Germinal center (tissue), 1 donor: ENCODE measurements at regions not wholly inside any gene's neighbourhood (a gene's known extent, or its start where the extent isn't known, plus 50 kb on each side); places are given as distances from the start of the nearest gene placed in this dataset.

Experiments
- DNase-seq: peaks from one replicate; pipeline ENCODE4 v3.0.0; 2012; ENCODE audit warnings: mixed read lengths, low spot score

DNA sequence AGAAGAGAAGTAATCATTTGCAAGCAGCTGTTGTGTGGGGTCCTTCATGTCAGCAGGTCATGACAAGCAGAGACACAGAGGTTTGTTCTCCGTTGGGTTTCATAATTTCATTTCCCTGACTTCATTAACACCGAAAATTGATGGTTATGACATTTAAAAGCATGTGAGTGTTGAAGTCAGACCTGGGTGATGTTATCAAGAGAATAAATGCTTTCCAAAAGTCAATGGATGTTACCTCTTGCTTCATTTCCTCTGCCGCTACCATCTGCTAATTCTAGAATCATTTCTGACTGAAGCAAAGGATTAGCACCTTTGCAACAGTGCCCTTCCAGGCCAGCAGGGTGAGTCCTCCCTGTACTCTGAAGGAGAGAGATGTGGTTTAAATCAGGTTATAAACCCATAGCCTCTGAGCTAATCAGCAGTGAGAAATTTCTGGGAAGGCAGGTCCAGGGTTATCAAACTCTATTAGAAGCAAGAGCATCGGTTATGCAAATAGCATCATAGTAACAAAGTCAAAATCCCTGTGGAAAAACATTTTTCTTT, 446.2 kb downstream of the PIK3C3 start:
- DNase-seq, result no peak

DNA sequence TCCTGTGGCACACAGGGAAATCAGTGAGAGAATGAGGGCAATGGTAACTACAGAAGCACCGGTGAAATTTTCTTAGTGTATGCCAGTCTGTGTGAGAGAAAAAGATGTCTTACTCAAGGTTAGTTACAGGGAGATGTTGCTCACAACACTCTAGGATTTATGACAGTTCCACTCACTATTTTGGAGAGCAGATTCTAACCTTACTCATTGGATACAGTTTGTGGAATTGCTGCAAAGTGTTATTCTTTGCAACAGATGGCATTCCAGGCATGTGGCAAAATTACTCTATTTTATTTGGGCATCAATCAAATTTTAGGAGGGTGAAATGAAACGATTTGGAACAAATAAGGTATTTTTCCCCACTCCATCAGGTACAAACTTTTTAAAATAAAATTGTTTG, 449.1 kb downstream of the PIK3C3 start:
- DNase-seq, result no peak

DNA sequence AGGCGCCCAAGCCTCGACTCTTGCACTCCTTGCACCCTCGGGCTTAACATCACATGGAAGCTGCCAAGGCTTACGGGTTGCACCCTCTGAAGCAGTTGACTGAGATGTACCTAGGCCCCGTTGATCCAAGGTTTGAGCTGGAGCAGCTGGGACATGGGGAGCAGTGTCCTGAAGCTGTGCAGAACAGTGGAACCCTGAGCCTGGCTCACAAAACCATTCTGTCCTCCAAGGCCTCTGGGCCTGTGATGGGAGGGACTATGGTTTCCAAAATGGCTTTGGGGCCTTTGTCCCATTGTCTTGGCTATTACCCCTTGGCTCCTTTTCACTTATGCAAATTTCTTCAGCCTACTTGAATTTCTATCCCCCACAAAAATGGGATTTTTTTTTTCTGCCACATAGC, 454.0 kb downstream of the PIK3C3 start:
- no peak for DNase-seq

DNA sequence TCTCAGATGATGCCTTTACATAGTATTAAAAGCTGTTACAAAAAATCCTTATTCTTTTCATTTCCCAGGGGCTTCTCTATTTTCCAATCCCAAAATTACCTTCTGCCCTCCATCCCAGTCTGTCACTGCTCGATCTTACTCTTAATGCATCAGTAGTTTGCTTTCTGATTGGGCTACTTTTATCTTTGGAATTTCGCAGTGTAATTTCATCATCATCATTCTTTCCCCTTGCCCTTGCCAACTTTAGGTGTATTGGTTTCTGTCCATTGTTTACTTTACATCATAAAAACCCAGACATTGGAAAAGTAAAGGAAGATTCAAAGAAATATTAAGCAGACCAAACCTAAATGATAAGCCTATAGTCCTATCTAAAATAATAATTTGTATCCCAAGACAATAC, 457.2 kb downstream of the PIK3C3 start:
- DNase-seq, result no peak

DNA sequence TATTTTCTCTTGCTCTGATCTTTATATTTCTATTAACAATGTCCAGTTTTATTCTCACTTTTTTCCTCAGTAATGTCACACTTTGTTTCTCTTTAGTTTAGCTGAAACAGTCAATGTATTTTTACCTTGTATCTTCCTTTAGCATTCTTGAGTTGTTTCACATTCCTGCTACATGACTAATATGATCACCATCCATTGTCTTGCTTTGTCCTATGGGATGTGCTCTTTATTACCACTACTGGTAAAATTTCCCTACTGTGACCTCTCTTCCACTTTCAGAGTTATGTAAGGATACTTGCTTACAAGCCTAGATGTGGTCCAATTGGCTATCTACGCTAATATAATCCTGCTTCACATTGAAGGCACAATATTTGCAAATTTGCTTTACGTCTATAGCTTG, 457.9 kb downstream of the PIK3C3 start:
- no peak for DNase-seq

DNA sequence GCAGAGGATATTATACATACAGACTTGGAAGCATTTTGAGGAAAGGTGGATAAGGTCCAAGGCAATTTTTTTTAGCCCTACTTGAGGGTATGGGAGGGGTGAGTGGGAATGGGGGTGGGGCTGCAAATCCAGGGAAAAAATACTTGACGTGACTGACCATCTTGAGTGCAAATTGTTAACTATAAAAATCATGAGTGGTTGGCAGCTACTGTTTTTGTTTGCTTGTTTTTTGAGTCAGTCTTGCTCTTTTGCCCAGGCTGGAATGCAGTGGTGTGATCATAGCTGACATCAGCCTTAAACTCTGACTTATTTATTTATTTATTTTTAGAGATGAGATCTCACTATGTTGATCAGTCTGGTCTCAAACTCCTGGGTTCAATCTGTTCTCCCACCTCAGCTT, 458.8 kb downstream of the PIK3C3 start:
- DNase-seq, result no peak

DNA sequence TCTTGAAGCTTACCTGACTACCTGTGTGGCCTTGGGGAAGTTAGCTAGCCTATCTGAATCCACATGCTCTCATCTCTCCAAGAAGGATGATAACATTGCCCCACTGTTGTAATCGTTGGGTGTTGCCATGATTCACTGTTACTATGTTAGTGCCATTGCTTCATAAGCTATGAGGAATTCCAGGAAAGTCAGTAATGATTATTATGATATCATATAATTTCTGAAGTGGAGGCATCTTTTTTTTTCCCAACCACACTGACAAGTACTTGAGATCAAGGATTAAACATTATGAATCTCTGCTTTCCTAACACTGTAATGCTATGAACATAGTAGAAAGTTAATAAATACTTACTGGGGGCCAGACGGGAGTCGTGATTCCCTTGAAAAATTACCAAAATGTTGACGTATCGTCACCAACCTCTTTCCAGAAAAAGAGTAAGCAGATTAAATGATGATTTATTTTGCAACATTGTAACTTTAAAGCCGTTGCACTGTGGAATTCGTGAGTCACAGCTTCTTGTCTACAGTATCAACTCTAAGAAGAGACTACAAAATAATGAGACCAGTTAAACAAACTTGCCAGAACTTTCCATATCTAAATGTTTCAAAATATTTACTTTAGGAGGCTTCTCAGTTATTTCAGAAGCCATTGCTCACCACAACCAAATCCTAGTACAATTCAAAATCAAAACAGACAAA, 459.9 kb downstream of the PIK3C3 start:
- DNase-seq, result no peak

DNA sequence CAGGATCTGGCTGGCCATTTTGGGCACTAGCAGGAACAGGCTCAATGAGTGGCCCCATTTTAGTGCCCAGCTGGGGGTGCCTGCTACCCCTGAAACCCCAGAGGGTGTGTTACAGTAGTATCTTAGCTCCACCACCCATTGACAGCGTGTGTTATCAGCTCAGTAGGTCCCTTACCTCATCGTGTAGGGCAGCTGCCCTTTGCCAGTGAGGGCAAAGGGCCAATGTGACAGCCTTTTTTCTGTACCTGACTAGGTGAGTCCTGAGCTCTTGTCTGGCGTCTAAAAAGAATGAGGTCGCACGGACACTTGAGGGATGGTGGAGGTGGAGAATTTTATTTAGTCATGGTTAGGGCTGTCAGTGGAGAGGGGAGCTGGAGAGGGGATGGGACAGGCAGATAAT, 462.2 kb downstream of the PIK3C3 start:
- no peak for DNase-seq

DNA sequence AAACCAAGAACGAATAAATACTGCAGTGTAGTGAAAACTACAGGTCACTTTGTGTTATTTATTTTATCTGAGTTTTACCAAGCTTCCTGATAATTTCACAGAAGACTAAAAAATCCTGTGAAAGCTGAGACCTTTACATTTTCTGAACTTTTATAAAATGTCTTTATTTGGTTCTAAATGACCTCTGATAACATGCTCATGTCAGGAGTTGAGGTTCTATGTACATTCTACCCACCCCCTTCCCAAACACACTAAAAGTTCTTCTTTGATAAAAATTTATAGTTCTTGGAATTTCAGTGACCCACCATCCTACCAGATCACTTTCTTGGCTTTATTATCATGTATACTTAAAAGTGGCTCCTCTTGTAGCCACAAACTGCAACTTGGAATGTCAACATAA, 463.1 kb downstream of the PIK3C3 start:
- DNase-seq, result no peak

DNA sequence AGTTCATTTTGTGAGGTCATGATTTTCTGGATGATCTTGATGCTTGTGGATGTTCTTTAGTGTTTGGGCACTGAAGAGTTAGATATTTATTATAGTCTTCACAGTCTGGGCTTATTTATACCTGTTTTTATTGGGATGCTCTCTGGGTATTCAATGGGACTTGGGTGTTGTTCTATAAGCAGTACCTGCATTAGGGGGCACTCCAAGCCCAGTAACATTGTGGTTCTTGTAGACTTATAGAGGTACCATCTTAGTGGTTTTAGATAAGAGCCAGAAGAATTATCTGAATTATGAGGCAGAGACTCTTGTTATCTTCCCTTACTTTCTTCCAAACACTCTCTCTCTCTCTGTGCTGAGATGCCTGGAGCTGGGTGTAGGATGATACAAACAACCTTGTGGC, 470.0 kb downstream of the PIK3C3 start:
- no peak for DNase-seq

DNA sequence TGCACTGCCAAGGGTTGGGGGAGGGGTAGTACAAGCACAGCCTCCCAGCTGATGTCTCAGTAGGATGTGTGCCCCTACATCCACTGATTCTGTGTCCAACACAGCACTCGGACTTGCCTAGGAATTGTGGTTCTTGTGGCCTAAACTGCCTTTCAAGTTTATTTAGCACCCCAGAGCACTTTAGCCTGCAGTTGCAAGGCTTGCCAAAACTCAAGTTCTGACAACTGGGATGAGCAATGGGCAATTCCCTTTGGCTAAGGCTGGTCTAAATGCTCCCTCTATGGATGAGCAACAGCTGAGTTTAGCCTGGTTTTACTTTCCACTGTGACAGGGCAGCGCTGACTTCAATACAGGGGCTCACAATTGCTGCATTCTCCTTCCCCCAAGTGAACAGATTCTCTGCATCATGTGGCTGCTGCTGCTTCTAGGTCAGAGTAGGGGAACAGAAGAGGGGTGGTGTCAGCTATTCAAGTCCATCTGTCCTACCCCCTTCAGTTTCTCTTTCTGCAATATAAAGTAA, 471.5 kb downstream of the PIK3C3 start:
- no peak for DNase-seq

DNA sequence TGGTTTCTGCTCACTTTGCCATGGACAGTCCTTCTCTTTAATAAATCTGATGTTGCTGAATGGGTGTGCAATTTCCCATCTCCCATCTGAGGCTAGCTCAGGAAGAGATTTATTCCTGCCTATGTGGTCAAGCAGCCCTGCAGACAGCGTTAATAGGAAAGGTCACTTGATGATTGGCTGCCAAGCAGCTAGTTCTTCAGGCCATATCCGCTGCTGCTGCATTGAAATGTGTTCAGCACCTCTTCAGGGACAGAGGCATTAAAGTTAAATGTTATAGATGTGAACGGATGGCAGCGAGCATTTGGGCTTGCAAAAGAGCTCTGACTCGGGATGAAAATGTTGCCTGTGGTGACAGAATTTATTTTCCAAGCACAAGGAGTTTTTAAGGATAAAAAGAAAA, 474.2 kb downstream of the PIK3C3 start:
- DNase-seq, result no peak

DNA sequence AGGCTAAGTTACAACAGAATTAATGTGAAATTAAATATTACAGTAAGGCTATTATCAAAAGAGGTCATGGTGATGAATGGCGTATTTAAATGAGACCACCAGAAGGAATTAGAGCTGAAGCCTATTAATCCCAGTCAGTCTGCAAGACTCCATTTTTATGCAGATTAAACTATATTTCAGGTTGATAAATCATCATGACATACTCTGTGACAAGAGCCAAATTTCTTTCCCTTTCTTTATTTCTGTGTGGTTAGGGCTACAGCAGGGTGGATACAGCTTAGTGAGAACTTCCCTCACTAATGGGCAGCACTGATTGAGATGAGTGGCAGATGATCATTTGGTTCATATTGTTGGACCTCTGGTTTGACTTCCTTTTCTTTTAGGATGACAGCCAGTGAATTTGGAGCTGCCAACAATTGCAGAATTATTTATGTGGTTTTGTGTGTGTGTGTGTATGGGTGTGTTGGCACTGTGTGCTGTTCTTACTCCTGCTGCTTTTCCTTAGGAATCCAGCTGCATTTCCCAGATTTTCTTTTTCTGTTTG, 481.3 kb downstream of the PIK3C3 start:
- no peak for DNase-seq

DNA sequence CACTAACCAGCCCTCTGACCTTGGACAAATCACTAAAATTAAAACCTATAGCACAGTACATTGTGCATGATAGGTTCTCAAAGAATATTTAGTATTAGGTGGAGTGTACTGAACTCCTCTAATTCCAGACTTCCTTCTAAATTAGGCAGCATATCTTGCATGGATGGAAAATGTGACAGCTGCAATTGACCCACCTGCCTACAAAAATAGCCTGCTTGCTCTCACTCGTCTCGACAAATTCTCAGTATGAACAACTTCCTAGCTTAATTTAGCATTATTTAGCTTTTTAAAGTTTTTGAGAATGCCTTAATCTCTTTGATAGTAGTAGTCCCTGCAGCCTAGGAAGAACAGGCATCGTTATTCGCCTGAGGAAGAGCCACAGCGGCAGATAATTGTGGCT, 482.0 kb downstream of the PIK3C3 start:
- no peak for DNase-seq

DNA sequence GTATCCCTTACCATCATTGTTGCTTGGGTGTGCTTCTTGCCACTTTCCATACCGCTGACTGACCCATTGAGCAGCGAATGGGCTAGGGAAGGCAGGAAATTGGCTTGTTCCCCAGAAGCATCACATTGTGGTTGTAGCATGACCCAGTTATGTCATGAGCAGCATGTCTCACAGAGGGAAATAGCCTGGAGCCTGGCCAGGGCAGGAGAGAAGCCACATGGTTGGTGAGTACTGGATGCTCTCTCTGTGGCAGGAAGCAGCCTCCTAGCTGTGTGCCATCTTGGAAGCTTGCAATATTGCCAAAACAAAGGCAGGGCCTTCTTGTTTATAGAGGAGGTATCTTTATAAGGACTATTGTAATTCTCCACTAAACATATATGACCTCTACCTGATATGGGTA, 482.6 kb downstream of the PIK3C3 start:
- DNase-seq, result no peak

DNA sequence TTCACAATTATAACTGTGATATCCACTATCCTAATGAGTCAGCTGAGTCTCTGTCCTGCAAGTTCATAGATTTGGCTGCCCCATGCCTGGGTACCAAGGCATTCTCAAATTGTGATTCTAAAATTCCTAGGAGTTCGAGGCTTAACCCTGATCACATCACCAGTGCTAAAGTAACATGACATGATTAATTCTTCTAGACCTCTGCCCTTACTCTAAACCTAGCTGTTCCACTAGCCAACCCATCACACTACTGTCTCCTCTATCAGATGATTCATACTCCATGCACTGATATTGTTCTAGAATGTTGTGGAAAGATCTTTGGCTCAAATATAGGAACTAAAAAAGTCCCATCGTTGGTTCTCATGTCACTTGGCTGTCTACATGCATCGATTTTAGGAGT, 487.6 kb downstream of the PIK3C3 start:
- DNase-seq, result no peak

DNA sequence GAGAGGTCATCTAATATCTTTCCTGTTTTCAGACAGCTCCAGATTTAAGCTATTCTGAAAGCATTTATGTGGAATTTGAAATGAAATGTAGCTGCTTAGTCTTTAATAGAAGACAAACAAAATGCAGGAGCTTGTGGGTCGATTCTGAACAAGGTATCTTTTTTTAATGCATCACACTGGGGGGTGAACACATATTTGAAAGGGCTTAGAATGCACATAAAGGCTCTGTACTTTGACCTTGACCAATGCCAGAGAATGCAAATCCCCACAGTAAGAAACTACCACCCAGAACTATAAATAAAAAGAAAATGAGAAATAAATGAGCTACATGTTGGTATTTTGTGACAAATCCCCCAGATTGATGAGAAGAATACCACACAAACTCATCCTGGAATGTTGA, 489.3 kb downstream of the PIK3C3 start:
- DNase-seq, result no peak

DNA sequence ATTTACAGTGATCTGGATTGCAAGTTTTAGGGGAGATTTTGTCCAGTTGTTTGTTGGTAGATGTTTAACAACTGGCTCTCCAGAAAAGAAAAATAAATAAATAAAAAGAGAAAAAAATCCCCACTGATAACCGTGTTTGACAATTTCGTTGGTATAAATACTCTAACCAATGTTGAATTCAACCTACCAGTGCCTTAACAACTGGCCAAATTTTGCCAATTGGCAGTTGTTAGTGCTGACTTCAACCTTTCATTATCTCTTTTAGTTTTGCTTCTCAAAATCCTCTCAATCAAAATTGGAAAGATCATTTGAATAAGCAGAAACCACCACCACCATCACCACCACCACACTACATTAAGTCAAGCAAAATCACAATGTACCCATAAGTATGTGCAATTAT, 490.3 kb downstream of the PIK3C3 start:
- DNase-seq, result no peak

DNA sequence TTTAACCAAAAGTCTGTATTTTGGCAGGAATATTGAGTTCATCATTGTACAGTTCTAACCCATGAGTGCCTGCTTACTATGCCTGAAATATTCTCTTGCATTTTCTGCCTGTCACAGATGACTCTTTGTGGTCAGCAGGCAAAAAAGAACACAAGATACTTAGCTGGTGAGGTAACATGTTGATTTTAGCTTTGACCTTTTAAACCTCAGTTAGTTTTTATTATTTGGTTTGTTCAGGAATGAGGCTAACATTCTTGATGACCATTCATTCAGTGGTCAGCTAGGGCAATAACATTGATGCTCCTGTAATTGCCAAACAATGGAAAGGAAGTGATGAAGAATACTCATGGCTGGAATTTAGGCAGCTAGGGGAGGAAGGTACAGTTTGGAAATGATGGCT, 491.2 kb downstream of the PIK3C3 start:
- DNase-seq, result no peak

DNA sequence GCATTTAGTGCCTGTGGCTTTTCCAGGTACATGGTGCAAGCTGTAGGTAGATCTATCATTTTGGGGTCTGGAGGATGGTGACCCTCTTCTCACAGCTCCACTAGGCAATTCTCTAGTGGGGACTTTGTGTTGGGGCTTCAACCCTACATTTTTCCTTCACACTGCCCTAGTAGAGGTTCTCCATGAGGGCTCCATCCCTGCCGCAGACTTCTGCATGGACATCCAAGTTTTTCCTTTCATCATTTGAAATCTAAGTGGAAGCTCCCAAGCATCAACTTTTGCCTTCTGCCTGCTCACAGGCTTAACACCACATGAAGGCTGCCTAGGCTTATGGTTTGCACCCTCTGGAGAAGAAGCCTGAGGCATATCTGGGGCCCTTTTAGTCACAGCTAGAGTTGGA, 492.7 kb downstream of the PIK3C3 start:
- DNase-seq, result no peak

DNA sequence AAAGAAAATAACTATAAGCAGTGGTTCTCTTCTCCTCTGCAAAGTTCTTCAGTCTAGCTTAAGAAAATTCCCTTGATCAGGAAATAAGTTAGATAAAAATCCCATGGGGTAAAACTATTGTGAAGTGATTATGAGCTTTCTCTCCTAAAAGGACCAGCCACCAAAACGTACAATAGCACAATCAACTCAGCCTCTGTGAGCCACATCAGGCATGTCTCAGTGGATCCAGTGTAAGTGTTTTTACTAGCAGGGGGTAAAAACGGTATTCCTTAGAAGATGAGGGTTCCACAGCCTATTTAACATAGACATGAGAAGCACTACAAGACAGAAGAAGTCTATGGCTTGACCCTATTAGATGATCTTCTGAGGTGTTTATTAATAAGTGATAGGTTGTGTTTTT, 503.2 kb downstream of the PIK3C3 start:
- DNase-seq, result no peak

DNA sequence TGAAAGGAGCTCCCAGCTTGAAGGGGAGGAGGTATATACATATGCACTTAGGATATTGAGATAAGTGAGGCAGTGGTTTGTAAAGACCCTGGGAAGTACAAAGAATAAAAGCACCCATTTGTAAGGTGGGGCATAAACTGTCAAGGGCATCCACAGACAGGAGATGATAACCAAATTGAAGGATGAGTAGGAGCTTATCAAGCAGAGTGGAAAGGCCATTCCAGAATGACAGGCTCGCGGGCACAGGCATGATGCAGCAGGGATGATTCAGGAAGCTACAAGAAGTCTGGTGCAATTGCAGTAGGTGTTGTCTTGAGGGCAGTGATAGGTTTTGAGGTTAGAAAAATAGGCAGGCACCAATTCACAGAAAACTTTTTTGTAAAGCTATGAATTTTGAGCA, 504.8 kb downstream of the PIK3C3 start:
- DNase-seq, result no peak

DNA sequence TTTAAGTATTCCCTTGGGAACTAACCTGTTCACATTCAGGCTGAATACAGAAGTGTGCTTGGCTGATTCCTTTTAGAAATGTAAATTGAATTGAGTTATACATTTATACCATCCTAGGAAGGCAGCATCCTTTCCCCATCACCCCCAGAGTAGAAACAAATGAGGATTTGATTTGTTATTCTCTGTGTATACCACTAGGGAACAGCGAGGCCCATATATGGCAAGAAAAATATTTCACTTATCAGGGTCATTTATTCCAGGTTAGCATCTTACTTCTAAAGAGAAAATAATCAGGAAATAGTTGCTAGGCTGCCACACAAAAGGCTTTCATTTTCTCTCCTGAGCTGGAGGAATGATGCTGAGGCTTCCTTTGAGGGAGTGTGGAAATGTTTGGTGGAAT, 516.9 kb downstream of the PIK3C3 start:
- DNase-seq, result no peak

DNA sequence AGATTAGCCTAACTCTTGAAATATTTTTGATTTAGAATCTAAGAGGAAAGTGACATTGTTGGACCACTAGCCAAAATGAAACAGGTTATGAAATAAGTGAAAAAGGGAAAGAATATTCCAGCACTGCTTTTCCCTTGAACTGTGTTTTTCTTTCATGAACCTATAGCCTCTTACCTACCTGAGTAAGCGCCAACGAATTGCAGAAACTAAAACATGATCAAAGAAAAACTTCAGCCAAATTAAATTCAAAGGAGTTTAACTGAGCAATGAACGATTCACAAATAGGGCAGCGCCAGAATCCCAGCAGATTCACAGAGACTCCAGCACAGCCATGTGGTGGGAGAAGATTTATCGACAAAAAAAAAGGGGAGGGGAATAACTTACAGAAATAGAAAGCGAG, 518.6 kb downstream of the PIK3C3 start:
- no peak for DNase-seq
